MM.1S (cell line): ENCODE measurements at regions not wholly inside any gene's neighbourhood (a gene's known extent, or its start where the extent isn't known, plus 50 kb on each side); places are given as distances from the start of the nearest gene placed in this dataset.

Experiments used
- DNase-seq: peaks from one replicate; pipeline ENCODE4 v3.0.0-alpha.2; 2015
- H2AFZ ChIP-seq: fragments of 300-600 bp; sonication (generic); 2 replicates; pipeline ENCODE4 v1.6.0; 2016; ENCODE audit warnings: antibody characterized with exemption, low read length
- H3F3A ChIP-seq: fragments of 300-600 bp; sonication (generic); 2 replicates; pipeline ENCODE4 v1.6.1; 2016; ENCODE audit warnings: mild to moderate bottlenecking, antibody characterized with exemption, low read length, moderate library complexity, mixed read lengths; ENCODE audit not compliant: insufficient read depth
- H3K27ac ChIP-seq: fragments of 300-600 bp; sonication (generic); 2 replicates; pipeline ENCODE4 v1.5.1; 2016; ENCODE audit warnings: mild to moderate bottlenecking, low read length
- H3K27me3 ChIP-seq: fragments of 300-600 bp; sonication (generic); replicated peaks from 2 replicates; pipeline ENCODE4 v1.6.0; 2016; ENCODE audit warnings: low read length; ENCODE audit not compliant: insufficient read depth
- H3K36me3 ChIP-seq: fragments of 300-600 bp; sonication (generic); replicated peaks from 2 replicates; pipeline ENCODE4 v1.6.1; 2016; ENCODE audit warnings: mild to moderate bottlenecking, low read length, mixed read lengths; ENCODE audit not compliant: insufficient read depth
- H3K4me1 ChIP-seq: fragments of 300-600 bp; sonication (generic); 2 replicates; pipeline ENCODE4 v1.6.1; 2016; ENCODE audit warnings: low read length, mixed read lengths
- H3K4me2 ChIP-seq: fragments of 300-600 bp; sonication (generic); 2 replicates; pipeline ENCODE4 v1.6.0; 2016; ENCODE audit warnings: low read depth, low read length
- H3K4me3 ChIP-seq: fragments of 300-600 bp; sonication (generic); 2 replicates; pipeline ENCODE4 v1.5.1; 2016; ENCODE audit warnings: low read length, mixed read lengths
- H3K79me2 ChIP-seq: fragments of 300-600 bp; sonication (generic); 2 replicates; pipeline ENCODE4 v1.6.1; 2016; ENCODE audit warnings: mixed run types, low read length, mixed read lengths
- H3K9ac ChIP-seq: fragments of 300-600 bp; sonication (generic); 2 replicates; pipeline ENCODE4 v1.6.1; 2016; ENCODE audit warnings: low read length, mixed read lengths
- H3K9me2 ChIP-seq: fragments of 300-600 bp; sonication (generic); replicated peaks from 2 replicates; pipeline ENCODE4 v1.6.1; 2016; ENCODE audit warnings: mild to moderate bottlenecking, low read length, mixed read lengths; ENCODE audit not compliant: insufficient read depth
- H3K9me3 ChIP-seq: fragments of 300-600 bp; sonication (generic); replicated peaks from 2 replicates; pipeline ENCODE4 v1.6.1; 2016; ENCODE audit warnings: mild to moderate bottlenecking, low read length, mixed read lengths; ENCODE audit not compliant: insufficient read depth
- H4K20me1 ChIP-seq: fragments of 300-600 bp; sonication (generic); 2 replicates; pipeline ENCODE4 v1.6.1; 2016; ENCODE audit warnings: mild to moderate bottlenecking, low read length, moderate library complexity, mixed read lengths; ENCODE audit not compliant: insufficient read depth
- CTCF ChIP-seq: fragments of 300-600 bp; sonication (generic); IDR thresholded peaks from 2 replicates; pipeline ENCODE4 v1.5.1; 2016; ENCODE audit warnings: antibody characterized with exemption, low read length, mixed read lengths
- EZH2 ChIP-seq: fragments of 300-600 bp; sonication (generic); optimal IDR thresholded peaks from 2 replicates; pipeline ENCODE3; 2017; ENCODE audit warnings: low read depth, mild to moderate bottlenecking, antibody characterized with exemption, low read length, mixed read lengths
- EZH2phosphoT487 ChIP-seq: fragments of 300-600 bp; sonication (generic); IDR thresholded peaks from 2 replicates; pipeline ENCODE4 v1.6.1; 2018; ENCODE audit warnings: antibody characterized with exemption, low read length

- TF ChIP-seq EZH2phosphoT487 (no peak), CTCF (no peak), EZH2 (no peak)
- no peak for DNase-seq
- Histone ChIP-seq H3K27ac (no peak overlapping the region), H3K27me3 (no peaks in the 10 kb centered on the region), H4K20me1 (no peaks in the 10 kb centered on the region), H3K36me3 (no peaks in the 10 kb centered on the region), H3K9me2 (no peaks in the 10 kb centered on the region), H3K4me3 (no peak overlapping the region), H3K9ac (no peak overlapping the region), H3K9me3 (no peaks in the 10 kb centered on the region), H2AFZ (no peak overlapping the region), H3K4me1 (no peaks in the 10 kb centered on the region), H3K4me2 (no peak overlapping the region), H3K79me2 (no peaks in the 10 kb centered on the region), H3F3A (no peaks in the 10 kb centered on the region)
Observed at GRCh38 chr10:107317592-107317991, 153.1 kb upstream of the SORCS1 start.

- DNase-seq = no peak
- Histone ChIP-seq H3K4me1 (no peaks in the 10 kb centered on the region), H3K9me2 (no peaks in the 10 kb centered on the region), H4K20me1 (no peaks in the 10 kb centered on the region), H3K4me2 (no peak overlapping the region), H2AFZ (no peak overlapping the region), H3K27me3 (no peaks in the 10 kb centered on the region), H3K36me3 (no peaks in the 10 kb centered on the region), H3K27ac (no peak overlapping the region), H3F3A (no peaks in the 10 kb centered on the region), H3K9me3 (no peaks in the 10 kb centered on the region), H3K9ac (no peak overlapping the region), H3K4me3 (no peak overlapping the region), H3K79me2 (no peaks in the 10 kb centered on the region)
- no peak for TF ChIP-seq CTCF
Observed at GRCh38 chr10:107303203-107303602, 138.7 kb upstream of the SORCS1 start.

GRCh38 chr10:107299606-107300005 is 135.1 kb upstream of the SORCS1 start:
- Histone ChIP-seq H3K4me1 (no peaks in the 10 kb centered on the region), H3F3A (no peaks in the 10 kb centered on the region), H2AFZ (no peak overlapping the region), H3K9me2 (no peaks in the 10 kb centered on the region), H3K4me2 (no peak overlapping the region), H3K27me3 (no peaks in the 10 kb centered on the region), H3K27ac (no peak overlapping the region), H3K9me3 (no peaks in the 10 kb centered on the region), H4K20me1 (no peaks in the 10 kb centered on the region), H3K36me3 (no peaks in the 10 kb centered on the region), H3K79me2 (no peaks in the 10 kb centered on the region), H3K9ac (no peak overlapping the region), H3K4me3 (no peak overlapping the region)
- DNase-seq = no peak
- TF ChIP-seq EZH2phosphoT487 (no peak), EZH2 (no peak), CTCF (no peak)

GRCh38 chr10:107284187-107284586 is 119.7 kb upstream of the SORCS1 start:
- H3K27me3 ChIP-seq = no peaks in the 10 kb centered on the region
- H3K27ac ChIP-seq = no peak overlapping the region
- no peaks in the 10 kb centered on the region for H3K9me3 ChIP-seq
- TF ChIP-seq EZH2phosphoT487 (no peak), EZH2 (no peak), CTCF (no peak)
- no peaks in the 10 kb centered on the region for H3K4me1 ChIP-seq
- no peaks in the 10 kb centered on the region for H3F3A ChIP-seq
- no peak overlapping the region for H3K4me2 ChIP-seq
- no peaks in the 10 kb centered on the region for H3K36me3 ChIP-seq
- H3K9me2 ChIP-seq = no peaks in the 10 kb centered on the region
- no peaks in the 10 kb centered on the region for H4K20me1 ChIP-seq
- no peaks in the 10 kb centered on the region for H3K79me2 ChIP-seq
- H2AFZ ChIP-seq = no peak overlapping the region
- no peak for DNase-seq
- no peak overlapping the region for H3K9ac ChIP-seq
- no peak overlapping the region for H3K4me3 ChIP-seq
